HL-60 (cell line): ENCODE measurements at regions not wholly inside any gene's neighbourhood (a gene's known extent, or its start where the extent isn't known, plus 50 kb on each side); places are given as distances from the start of the nearest gene placed in this dataset.

ENCODE experiments used
- DNase-seq, 2 experiments: peaks; one replicate each; pipeline ENCODE4 v3.0.0-alpha.2; 2010 to 2020; ENCODE audit warnings: low read depth in 1 of 2, low spot score in 1 of 2
- H3K27ac ChIP-seq: fragments of 250-450 bp; sonication (Bioruptor Pico); replicated peaks from 2 replicates; pipeline ENCODE4 v1.5.1; 2020; ENCODE audit warnings: mild to moderate bottlenecking, moderate library complexity
- H3K27me3 ChIP-seq: fragments of 250-450 bp; sonication (Bioruptor Pico); 2 replicates; pipeline ENCODE4 v1.5.1; 2021; ENCODE audit warnings: mild to moderate bottlenecking, moderate library complexity; ENCODE audit not compliant: insufficient read depth, poor library complexity, severe bottlenecking
- H3K4me3 ChIP-seq: replicated peaks from 2 replicates; pipeline ENCODE4 v1.5.1; 2011; ENCODE audit warnings: mild to moderate bottlenecking, control low read depth, low read length; ENCODE audit not compliant: insufficient read depth
- CTCF ChIP-seq: IDR thresholded peaks from one replicate; pipeline ENCODE4 v1.5.1; 2011; ENCODE audit warnings: low read length, control low read depth, inconsistent platforms; ENCODE audit not compliant: insufficient read depth
- GABPA ChIP-seq: IDR thresholded peaks from 2 replicates; pipeline ENCODE4 v1.6.1; 2012; ENCODE audit warnings: low read depth
- POLR2AphosphoS5 ChIP-seq: IDR thresholded peaks from 2 replicates; pipeline ENCODE4 v1.6.1; 2012; ENCODE audit warnings: low read depth
- SPI1 ChIP-seq: IDR thresholded peaks from 2 replicates; pipeline ENCODE4 v1.6.1; 2012; ENCODE audit warnings: low read depth, mild to moderate bottlenecking, borderline replicate concordance
- TF ChIP-seq, protein P1 (sequence below): IDR thresholded peaks from 2 replicates; pipeline ENCODE4 v1.6.1; 2012; ENCODE audit warnings: low read depth; ENCODE audit not compliant: insufficient replicate concordance

DNA sequence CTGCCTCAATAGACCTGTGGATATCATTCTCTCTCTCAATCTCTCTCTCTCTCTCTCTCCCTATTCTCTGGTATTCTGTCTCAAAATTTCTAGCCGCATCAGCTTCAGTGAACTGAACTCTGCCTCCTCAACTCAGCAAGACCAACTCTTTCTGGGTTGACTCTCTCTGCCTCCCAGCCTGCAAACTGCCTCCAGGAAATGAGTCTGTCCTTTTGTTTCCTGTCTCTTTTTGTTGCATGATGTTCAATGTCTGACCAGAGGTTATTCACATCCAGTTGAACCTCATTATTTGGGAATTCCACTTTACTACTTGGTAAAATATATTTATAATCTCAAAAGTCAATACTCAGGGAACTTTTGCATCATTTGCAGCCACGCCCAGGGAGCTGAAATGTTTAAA is 682.7 kb upstream of the FZD8 start:
- H3K4me3 ChIP-seq, result no peak overlapping the region
- no peak for DNase-seq
- H3K27ac ChIP-seq, result no peak overlapping the region
- TF ChIP-seq, protein P1, sequence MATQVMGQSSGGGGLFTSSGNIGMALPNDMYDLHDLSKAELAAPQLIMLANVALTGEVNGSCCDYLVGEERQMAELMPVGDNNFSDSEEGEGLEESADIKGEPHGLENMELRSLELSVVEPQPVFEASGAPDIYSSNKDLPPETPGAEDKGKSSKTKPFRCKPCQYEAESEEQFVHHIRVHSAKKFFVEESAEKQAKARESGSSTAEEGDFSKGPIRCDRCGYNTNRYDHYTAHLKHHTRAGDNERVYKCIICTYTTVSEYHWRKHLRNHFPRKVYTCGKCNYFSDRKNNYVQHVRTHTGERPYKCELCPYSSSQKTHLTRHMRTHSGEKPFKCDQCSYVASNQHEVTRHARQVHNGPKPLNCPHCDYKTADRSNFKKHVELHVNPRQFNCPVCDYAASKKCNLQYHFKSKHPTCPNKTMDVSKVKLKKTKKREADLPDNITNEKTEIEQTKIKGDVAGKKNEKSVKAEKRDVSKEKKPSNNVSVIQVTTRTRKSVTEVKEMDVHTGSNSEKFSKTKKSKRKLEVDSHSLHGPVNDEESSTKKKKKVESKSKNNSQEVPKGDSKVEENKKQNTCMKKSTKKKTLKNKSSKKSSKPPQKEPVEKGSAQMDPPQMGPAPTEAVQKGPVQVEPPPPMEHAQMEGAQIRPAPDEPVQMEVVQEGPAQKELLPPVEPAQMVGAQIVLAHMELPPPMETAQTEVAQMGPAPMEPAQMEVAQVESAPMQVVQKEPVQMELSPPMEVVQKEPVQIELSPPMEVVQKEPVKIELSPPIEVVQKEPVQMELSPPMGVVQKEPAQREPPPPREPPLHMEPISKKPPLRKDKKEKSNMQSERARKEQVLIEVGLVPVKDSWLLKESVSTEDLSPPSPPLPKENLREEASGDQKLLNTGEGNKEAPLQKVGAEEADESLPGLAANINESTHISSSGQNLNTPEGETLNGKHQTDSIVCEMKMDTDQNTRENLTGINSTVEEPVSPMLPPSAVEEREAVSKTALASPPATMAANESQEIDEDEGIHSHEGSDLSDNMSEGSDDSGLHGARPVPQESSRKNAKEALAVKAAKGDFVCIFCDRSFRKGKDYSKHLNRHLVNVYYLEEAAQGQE, result no peak
- TF ChIP-seq SPI1 (no peak), POLR2AphosphoS5 (no peak), GABPA (no peak), CTCF (no peak)
- H3K27me3 ChIP-seq, result no peaks in the 10 kb centered on the region

DNA sequence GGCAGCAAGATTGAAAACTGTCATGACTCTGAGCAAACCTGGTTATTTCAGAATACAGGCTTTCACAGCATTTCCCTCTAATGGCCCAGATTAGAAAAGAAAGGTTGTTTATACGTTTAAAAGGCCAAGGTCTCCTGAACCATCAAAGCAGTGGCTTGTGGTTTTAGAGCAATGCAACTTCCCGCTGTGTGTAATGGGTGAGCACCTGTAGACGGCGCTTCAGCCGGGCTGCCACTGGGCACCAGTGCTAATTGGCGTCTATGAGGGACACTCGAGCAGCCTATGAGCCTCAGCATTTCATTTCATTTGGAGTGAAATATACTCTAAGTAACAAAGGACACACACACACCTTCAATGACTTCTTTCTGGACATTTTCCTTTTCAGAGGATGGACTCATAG is 671.0 kb upstream of the FZD8 start:
- Histone ChIP-seq H3K27me3 (no peaks in the 10 kb centered on the region), H3K27ac (no peak overlapping the region), H3K4me3 (no peak overlapping the region)
- DNase-seq, result no peak
- TF ChIP-seq POLR2AphosphoS5 (no peak), GABPA (no peak), SPI1 (no peak), CTCF (no peak)
- TF ChIP-seq, protein P1, result no peak

GRCh38 chr10:36303896-36304295 is 661.8 kb upstream of the FZD8 start:
- TF ChIP-seq SPI1 (no peak), CTCF (no peak), GABPA (no peak), POLR2AphosphoS5 (no peak)
- TF ChIP-seq, protein P1, result no peak
- DNase-seq, result no peak
- Histone ChIP-seq H3K4me3 (no peak overlapping the region), H3K27me3 (no peaks in the 10 kb centered on the region), H3K27ac (no peak overlapping the region)
